Cardiac muscle cell (in vitro differentiated cells and primary cell): ENCODE measurements at regions not wholly inside any gene's neighbourhood (a gene's known extent, or its start where the extent isn't known, plus 50 kb on each side); places are given as distances from the start of the nearest gene placed in this dataset.

ENCODE experiments used
- DNase-seq, 2 donors: peaks; one replicate each; pipeline versions ENCODE4 v3.0.0 to v3.0.0-alpha.2; 2010 to 2017; ENCODE audit warnings: low read depth in 1 of 2, low spot score in 1 of 2
- H3K27ac ChIP-seq: fragments of 200-600 bp; sonication (generic); 2 replicates; pipeline ENCODE4 v1.5.1; 2016
- H3K27me3 ChIP-seq: fragments of 200-600 bp; sonication (generic); 2 replicates; pipeline ENCODE4 v1.6.0; 2016; ENCODE audit warnings: control low read depth
- H3K36me3 ChIP-seq: fragments of 200-600 bp; sonication (generic); 2 replicates; pipeline ENCODE4 v1.5.1; 2016; ENCODE audit warnings: control low read depth
- H3K4me1 ChIP-seq: fragments of 200-600 bp; sonication (generic); 2 replicates; pipeline ENCODE4 v1.8.1; 2017; ENCODE audit warnings: low read depth, mild to moderate bottlenecking, mixed run types
- H3K4me3 ChIP-seq: fragments of 200-600 bp; sonication (generic); 2 replicates; pipeline ENCODE4 v1.5.1; 2016; ENCODE audit warnings: mild to moderate bottlenecking
- H3K9me3 ChIP-seq: fragments of 200-600 bp; sonication (generic); 2 replicates; pipeline ENCODE4 v1.5.1; 2017; ENCODE audit warnings: low read depth, mild to moderate bottlenecking, control low read depth
- CTCF ChIP-seq: IDR thresholded peaks from 2 replicates; pipeline ENCODE4 v1.5.1; 2012; ENCODE audit warnings: low read depth, mild to moderate bottlenecking, low read length

- no peak for TF ChIP-seq CTCF
- no peak overlapping the region for H3K27ac ChIP-seq
- no peak for DNase-seq
- no peak overlapping the region for H3K4me3 ChIP-seq
- no peaks in the 10 kb centered on the region for H3K4me1 ChIP-seq
- H3K27me3 ChIP-seq, result peaks cover 3% of the 10 kb centered on the region
- H3K36me3 ChIP-seq, result no peaks in the 10 kb centered on the region
- H3K9me3 ChIP-seq, result no peaks in the 10 kb centered on the region
Observed at GRCh38 chr11:116207019-116207418, 565.8 kb downstream of the BUD13 start.

GRCh38 chr11:116202922-116203321 lies 569.9 kb downstream of the BUD13 start:
- H3K27ac ChIP-seq, result no peak overlapping the region
- no peak overlapping the region for H3K4me3 ChIP-seq
- no peaks in the 10 kb centered on the region for H3K4me1 ChIP-seq
- H3K27me3 ChIP-seq, result no peaks in the 10 kb centered on the region
- H3K36me3 ChIP-seq, result no peaks in the 10 kb centered on the region
- no peaks in the 10 kb centered on the region for H3K9me3 ChIP-seq
- no peak for DNase-seq
- TF ChIP-seq CTCF, result no peak

GRCh38 chr11:116200564-116200963 lies 572.2 kb downstream of the BUD13 start:
- no peak for TF ChIP-seq CTCF
- no peak overlapping the region for H3K27ac ChIP-seq
- no peak overlapping the region for H3K4me3 ChIP-seq

GRCh38 chr11:116199182-116199581 lies 573.6 kb downstream of the BUD13 start:
- TF ChIP-seq CTCF, result no peak
- H3K36me3 ChIP-seq, result no peaks in the 10 kb centered on the region

More at GRCh38 chr11:116200564-116200963, 572.2 kb downstream of the BUD13 start:
- Histone ChIP-seq H3K36me3 (no peaks in the 10 kb centered on the region), H3K9me3 (no peaks in the 10 kb centered on the region), H3K4me1 (no peaks in the 10 kb centered on the region), H3K27me3 (no peaks in the 10 kb centered on the region)
- DNase-seq, result no peak

GRCh38 chr11:116194156-116194904 lies 578.5 kb downstream of the BUD13 start:
- TF ChIP-seq CTCF, result no peak
- Histone ChIP-seq H3K9me3 (no peaks in the 10 kb centered on the region), H3K36me3 (no peaks in the 10 kb centered on the region), H3K27ac (no peak overlapping the region), H3K4me3 (peak overlapping the region; percentile 14), H3K27me3 (peaks cover 7% of the 10 kb centered on the region), H3K4me1 (peaks cover 10% of the 10 kb centered on the region)
- DNase-seq, result peak in 1 of 2 donors; percentile 11

More at GRCh38 chr11:116199182-116199581, 573.6 kb downstream of the BUD13 start:
- Histone ChIP-seq H3K4me1 (peaks cover 4% of the 10 kb centered on the region), H3K4me3 (no peak overlapping the region), H3K9me3 (no peaks in the 10 kb centered on the region), H3K27me3 (no peaks in the 10 kb centered on the region), H3K27ac (no peak overlapping the region)
- peak in 1 of 2 donors; percentile 37 for DNase-seq
